Prostate gland (tissue), 2 donors: ENCODE measurements at regions not wholly inside any gene's neighbourhood (a gene's known extent, or its start where the extent isn't known, plus 50 kb on each side); places are given as distances from the start of the nearest gene placed in this dataset.

Experiments used
- DNase-seq: peaks from one replicate; pipeline ENCODE4 v3.0.0-alpha.2; 2019; ENCODE audit warnings: low spot score
- H3K27ac ChIP-seq, 2 donors: fragments of 200-600 bp; sonication (generic); 2 replicates each; pipeline ENCODE4 v1.5.1; 2017 to 2019
- H3K27me3 ChIP-seq: fragments of 200-600 bp; sonication (generic); replicated peaks from 2 replicates; pipeline ENCODE4 v1.5.1; 2019; ENCODE audit not compliant: insufficient read depth
- H3K36me3 ChIP-seq, 2 donors: fragments of 200-600 bp; sonication (generic); 1 replicate in 1 of 2; 2 replicates in 1 of 2; pipeline versions ENCODE4 v1.5.1 to v1.8.1; 2017 to 2019
- H3K4me1 ChIP-seq: fragments of 200-600 bp; sonication (generic); replicated peaks from 2 replicates; pipeline ENCODE4 v1.5.1; 2019
- H3K4me3 ChIP-seq, 2 donors: fragments of 200-600 bp; sonication (generic); 2 replicates each; pipeline ENCODE4 v1.5.1; 2017 to 2019
- H3K9me3 ChIP-seq: fragments of 200-600 bp; sonication (generic); 2 replicates; pipeline ENCODE4 v1.5.1; 2017
- CTCF ChIP-seq, 4 experiments: fragments of 200-600 bp in 2 of 4; fragments of 450-650 bp in 2 of 4; sonication (generic) in 2 of 4; IDR thresholded peaks; 1 replicate in 3 of 4; 2 replicates in 1 of 4; pipeline ENCODE4 v1.5.1; 2016 to 2019; ENCODE audit warnings: antibody characterized with exemption in 4 of 4, mild to moderate bottlenecking in 2 of 4, moderate library complexity in 2 of 4
- POLR2A ChIP-seq: fragments of 450-650 bp; IDR thresholded peaks from one replicate; pipeline ENCODE4 v1.6.1; 2016; ENCODE audit warnings: antibody characterized with exemption, mild to moderate bottlenecking
- POLR2AphosphoS5 ChIP-seq: sonication (generic); formaldehyde crosslinking; IDR thresholded peaks from one replicate; pipeline ENCODE4 v1.6.1; 2017; ENCODE audit warnings: antibody characterized with exemption
- WGBS: methylation state at CpG from one replicate; pipeline ENCODE4 v1.1.5; 2018; 5-methylcytosine and 5-hydroxymethylcytosine counted together
- intact Hi-C: fragments of 100-400 bp; cut with DNase I; formaldehyde crosslinking; loops from one replicate; pipeline ENCODE4 v1.14.2; 2022

DNA sequence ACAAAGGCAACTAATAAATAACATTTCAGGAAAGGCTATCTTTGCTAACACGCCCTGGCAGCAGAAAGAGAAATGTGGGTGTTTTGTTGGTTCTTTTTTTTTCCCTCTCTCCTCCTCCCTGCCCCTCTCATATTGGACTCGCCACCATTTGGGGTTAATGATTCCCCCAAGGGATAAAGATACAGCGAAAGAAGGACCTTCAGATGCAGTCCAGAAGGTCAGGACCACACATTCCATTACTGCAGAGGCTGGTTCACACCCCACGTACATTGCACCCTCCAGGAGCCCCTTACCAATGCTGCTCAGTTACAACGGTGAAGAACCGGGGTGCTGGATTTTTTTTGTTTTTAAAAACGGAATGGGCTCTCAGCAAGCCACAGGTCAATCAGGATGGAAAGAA, 156.9 kb upstream of the TIAM1 start:
- H3K4me3 ChIP-seq = no peak overlapping the region
- WGBS = 86% methylated on average over 7 of the region's 7 CpGs
- H3K27ac ChIP-seq = no peak overlapping the region
- TF ChIP-seq CTCF (IDR thresholded peaks at IDR 0.05) (no peak), POLR2A (no peak), POLR2AphosphoS5 (no peak)
- no peaks in the 10 kb centered on the region for H3K27me3 ChIP-seq
- H3K36me3 ChIP-seq = no peaks in the 10 kb centered on the region
- DNase-seq = no peak
- H3K4me1 ChIP-seq = no peaks in the 10 kb centered on the region
- intact Hi-C loops = no loop called here
- H3K9me3 ChIP-seq = no peaks in the 10 kb centered on the region

DNA sequence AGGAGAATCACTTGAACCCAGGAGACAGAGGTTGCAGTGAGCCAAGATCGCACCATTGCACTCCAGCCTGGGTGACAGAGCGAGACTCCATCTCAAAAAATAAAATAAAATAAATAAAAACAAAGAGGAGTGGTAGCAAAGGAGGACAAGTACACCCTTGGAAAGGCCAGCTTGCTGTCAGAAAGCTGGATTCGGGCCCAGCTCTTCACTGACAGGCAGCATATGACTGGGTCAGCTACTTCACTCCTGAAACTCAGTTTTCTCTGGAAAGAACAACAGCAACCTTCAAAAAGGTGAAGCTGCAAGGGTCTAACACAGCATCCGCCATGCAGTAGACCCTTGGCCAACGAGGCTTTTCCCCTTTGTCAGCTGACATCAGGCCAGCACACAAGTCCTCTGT, 156.0 kb upstream of the TIAM1 start:
- TF ChIP-seq POLR2AphosphoS5 = no peak
- TF ChIP-seq POLR2A = no peak
- no peak for TF ChIP-seq CTCF (IDR thresholded peaks at IDR 0.05)
- no peak for DNase-seq
- WGBS = 80% methylated on average over 5 of the region's 5 CpGs
- intact Hi-C loops = no loop called here
- no peak overlapping the region for H3K27ac ChIP-seq
- no peaks in the 10 kb centered on the region for H3K27me3 ChIP-seq
- no peaks in the 10 kb centered on the region for H3K36me3 ChIP-seq
- no peaks in the 10 kb centered on the region for H3K9me3 ChIP-seq
- no peak overlapping the region for H3K4me3 ChIP-seq
- no peaks in the 10 kb centered on the region for H3K4me1 ChIP-seq

- H3K27ac ChIP-seq = no peak overlapping the region
- no peaks in the 10 kb centered on the region for H3K4me1 ChIP-seq
- intact Hi-C loops = no loop called here
- H3K36me3 ChIP-seq = no peaks in the 10 kb centered on the region
- WGBS = 45% methylated on average over 1 of the region's 1 CpG
- H3K4me3 ChIP-seq = no peak overlapping the region
- no peaks in the 10 kb centered on the region for H3K9me3 ChIP-seq
- H3K27me3 ChIP-seq = no peaks in the 10 kb centered on the region
- TF ChIP-seq POLR2A (no peak), CTCF (IDR thresholded peaks at IDR 0.05) (no peak), POLR2AphosphoS5 (no peak)
- DNase-seq = no peak
Measured at GRCh38 chr21:31498985-31499384, 154.9 kb upstream of the TIAM1 start.

DNA sequence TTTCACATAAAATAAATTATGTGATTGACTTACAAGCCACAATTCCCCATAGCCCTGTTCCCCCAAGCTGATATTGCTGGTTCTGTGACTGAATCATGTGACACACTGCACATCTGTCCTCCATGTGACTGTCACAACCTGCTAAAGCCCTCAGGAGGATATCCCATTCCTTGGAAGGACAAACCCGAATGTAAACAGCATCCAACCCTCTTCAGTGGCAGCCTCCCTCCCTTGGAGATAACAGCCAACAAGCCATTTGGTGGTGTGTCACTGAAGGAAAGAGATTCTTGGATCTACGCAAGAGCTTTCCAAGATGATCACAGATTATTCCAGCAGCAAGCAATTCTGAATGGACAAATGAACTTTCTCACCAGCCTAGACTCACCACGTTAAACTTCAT, 153.9 kb upstream of the TIAM1 start:
- no peaks in the 10 kb centered on the region for H3K27me3 ChIP-seq
- H3K4me1 ChIP-seq = no peaks in the 10 kb centered on the region
- TF ChIP-seq POLR2A = no peak
- no peak for DNase-seq
- intact Hi-C loops = no loop called here
- no peaks in the 10 kb centered on the region for H3K9me3 ChIP-seq
- no peak overlapping the region for H3K4me3 ChIP-seq
- H3K27ac ChIP-seq = no peak overlapping the region
- no peaks in the 10 kb centered on the region for H3K36me3 ChIP-seq
- 43% methylated on average over 3 of the region's 3 CpGs for WGBS

GRCh38 chr21:31493350-31493880, 149.4 kb upstream of the TIAM1 start:
- intact Hi-C loops = no loop called here
- Histone ChIP-seq H3K9me3 (no peaks in the 10 kb centered on the region), H3K27me3 (no peaks in the 10 kb centered on the region), H3K27ac (no peak overlapping the region), H3K36me3 (no peaks in the 10 kb centered on the region), H3K4me1 (no peaks in the 10 kb centered on the region), H3K4me3 (no peak overlapping the region)
- TF ChIP-seq CTCF (IDR thresholded peaks at IDR 0.05) = no peak
- TF ChIP-seq POLR2AphosphoS5 = no peak
- TF ChIP-seq POLR2A = no peak
- DNase-seq = no peak
- WGBS = 74% methylated on average over 7 of the region's 7 CpGs
